Muscle of arm (tissue), 1 donor: ENCODE measurements at regions not wholly inside any gene's neighbourhood (a gene's known extent, or its start where the extent isn't known, plus 50 kb on each side); places are given as distances from the start of the nearest gene placed in this dataset.
A peak's percentile ranks its signal among the peaks of the same experiment; 100 is the strongest.
"Not testable (repeated sequence)": the region's sequence is repeated elsewhere in the genome, so short reads cannot be mapped to it uniquely, and the experiment has no call there.

ENCODE experiments used
- DNase-seq: peaks from one replicate; pipeline ENCODE4 v3.0.0-alpha.2; 2013

GRCh38 chr2:23021311-23022120, 363.5 kb upstream of the KLHL29 start:
- DNase-seq = no peak

DNA sequence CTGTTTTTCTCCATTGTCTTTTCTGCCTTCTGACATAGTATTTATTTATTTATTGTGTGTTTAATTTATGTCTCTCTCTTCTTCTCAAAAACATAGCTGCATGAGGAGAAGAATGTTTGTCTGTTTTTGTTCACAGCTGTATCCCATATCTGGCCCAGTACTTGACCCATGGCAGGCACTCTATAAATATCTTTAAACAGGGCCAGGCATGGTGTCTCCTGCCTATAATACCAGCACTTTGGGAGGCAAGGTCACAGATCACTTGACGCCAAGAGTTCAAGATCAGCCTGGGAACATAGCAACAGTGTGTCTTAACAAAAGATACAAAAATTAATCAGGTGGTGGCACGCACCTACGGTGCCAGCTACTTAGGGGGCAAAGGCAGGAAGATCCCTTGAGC, 361.3 kb upstream of the KLHL29 start:
- DNase-seq = no peak

DNA sequence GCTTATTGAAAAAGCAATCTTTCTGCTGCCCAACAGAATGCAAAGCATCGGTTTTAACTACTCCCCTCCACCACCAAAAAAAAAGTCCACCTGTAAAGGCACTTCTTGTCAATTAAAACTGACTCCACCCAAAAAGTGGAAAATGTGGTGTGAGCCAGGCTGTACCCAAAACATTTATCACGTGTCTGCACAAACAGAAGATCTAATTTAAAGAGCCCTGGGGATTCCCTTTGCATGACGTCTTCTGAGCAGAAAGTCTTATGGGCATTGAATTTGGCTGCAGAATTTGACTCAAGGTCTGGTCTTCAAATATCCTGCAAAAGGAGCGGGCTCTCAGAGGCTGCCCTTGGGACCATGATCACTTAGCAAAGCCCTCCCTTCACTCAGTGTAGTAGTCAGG, 358.3 kb upstream of the KLHL29 start:
- no peak for DNase-seq

DNA sequence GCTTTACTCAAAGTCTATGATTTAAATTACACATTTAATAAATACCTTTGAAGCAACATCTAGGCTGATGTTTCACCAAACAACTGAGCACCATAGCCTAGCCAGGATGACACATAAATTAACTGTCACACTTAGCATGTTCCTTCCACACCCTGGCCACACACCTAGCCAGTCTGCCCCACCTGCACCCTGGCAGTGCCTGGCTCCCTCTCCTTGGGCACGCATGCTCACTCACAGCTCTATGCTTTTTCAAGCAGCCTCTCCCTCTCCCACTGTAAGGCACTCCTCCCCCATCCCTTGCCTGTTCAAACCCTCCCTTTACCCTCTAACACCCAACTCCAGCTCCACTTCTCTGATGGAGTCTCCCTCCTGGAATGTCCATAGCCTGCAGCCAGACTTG, 357.6 kb upstream of the KLHL29 start:
- no peak for DNase-seq

DNA sequence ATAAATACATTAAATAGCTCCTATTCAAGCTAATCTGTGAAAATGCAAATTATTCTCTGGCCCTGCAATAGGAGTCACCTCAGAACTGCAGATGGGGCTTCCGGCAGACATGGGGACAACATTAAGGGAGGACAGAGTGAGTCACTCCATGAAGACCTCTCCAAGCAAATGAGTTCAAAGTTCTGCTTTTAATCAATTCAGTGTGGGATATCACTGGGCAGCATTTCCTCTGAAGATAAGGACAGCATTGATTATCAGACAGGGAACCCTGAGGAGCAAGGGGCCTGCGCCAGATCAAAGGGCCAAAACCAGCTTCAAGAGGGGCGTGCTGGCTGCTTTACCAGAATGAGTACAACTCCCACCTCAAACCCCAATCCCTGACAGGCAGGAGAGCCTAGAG, 356.9 kb upstream of the KLHL29 start:
- DNase-seq = no peak

GRCh38 chr2:23029111-23029510, 355.9 kb upstream of the KLHL29 start:
- DNase-seq = no peak

- DNase-seq = no peak
Measured at GRCh38 chr2:23029951-23030350, 355.0 kb upstream of the KLHL29 start.

DNA sequence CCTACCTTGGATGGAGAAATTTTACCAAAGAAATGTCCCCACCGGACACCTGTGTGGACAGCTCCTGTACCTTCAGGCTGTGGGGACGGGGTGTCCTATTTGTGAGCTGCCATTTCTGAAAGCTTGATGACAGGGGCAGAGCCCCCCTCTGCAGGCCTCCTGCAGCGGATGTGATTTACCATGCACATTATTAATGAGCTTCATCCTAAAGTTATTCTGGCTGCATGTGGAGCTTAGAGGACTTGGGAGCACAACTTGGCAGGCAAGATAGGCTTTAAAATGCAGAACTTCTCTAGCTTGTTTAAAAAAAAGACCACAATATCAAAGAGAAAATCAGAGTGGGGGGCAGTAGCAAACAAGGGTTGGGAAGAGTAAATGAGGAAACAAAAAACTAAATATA, 350.0 kb upstream of the KLHL29 start:
- DNase-seq = no peak

DNA sequence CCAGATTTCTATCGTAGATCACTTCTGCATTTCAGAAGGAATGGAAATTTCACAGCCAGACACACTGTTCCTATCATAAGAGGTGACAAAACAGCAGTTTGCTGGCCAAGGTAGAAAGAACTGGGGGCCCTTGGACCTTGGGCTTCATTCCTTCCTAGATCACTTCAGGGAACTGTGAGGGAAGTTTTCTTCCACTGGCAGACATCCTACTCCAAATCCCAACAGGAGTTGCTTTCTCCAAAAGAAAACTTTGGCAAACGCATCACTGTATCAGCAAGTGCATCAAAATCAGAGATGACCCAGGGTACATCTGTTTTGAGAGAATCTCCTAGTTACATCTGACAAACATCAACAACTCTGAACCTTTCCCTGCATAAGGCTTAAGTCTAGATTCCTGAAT, 348.4 kb upstream of the KLHL29 start:
- peak; percentile 83 for DNase-seq

DNA sequence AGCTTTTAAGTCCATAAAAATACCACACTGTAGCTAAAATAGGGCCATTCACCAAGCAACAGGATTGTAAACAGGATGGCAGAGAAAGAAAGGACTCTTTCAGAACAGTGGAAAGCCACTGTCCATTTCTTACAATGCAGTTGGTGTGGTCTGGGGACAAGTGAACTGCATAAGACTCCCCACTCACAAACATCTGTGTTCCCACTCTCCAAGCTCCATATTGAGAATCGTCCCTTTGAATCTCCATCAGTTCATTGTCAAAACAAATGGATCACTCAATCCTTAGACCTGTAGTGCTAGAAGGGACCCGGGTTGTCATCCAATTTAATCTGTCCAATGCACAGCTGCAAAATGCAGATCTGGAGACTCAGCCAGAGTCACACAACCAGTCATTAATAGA, 347.4 kb upstream of the KLHL29 start:
- DNase-seq = no peak

GRCh38 chr2:23041443-23041842, 343.5 kb upstream of the KLHL29 start:
- no peak for DNase-seq

- DNase-seq = peak; percentile 86
Measured at GRCh38 chr2:23042216-23042906, 342.6 kb upstream of the KLHL29 start.

DNA sequence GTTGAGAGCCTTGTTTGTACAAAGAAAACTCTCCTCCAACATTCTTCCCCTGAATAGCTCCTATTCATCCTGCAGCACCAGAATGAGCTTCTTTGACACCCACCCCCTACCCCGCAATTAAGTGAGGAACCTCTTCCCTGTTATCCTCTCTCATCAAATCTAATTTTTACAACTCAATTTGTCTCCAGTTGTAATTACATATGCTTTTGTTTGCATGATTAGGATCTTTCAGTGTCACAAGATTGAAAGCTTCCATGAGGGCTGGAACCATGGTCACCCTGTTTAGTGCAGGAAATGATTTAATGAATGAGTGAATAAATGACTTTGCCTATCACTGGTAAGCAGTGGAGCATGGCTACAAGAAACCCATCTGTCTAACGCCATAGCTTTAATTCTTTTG, 334.6 kb upstream of the KLHL29 start:
- no peak for DNase-seq

GRCh38 chr2:23053601-23054000, 331.4 kb upstream of the KLHL29 start:
- DNase-seq = no peak

GRCh38 chr2:23055251-23055650, 329.7 kb upstream of the KLHL29 start:
- DNase-seq = no peak

DNA sequence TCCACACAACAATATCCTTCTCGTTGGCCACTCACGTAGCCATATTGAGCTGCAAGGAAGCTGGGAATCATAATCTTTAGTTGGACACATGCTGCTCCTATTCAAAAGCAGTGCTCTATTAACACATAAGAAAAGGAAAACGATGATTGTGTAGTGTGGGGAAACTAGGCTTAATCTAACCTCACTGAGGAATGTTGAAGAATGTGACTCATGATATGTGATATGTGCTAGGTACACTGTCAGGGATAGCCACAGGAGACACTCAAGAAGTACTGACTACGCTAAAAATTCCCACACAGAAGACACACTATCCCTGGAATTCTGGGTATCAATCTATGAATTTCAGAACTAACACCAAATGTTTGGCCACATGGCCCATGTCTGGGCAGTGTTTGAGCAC, 328.1 kb upstream of the KLHL29 start:
- DNase-seq = not testable (repeated sequence)

- no peak for DNase-seq
Measured at GRCh38 chr2:23058435-23058834, 326.5 kb upstream of the KLHL29 start.

GRCh38 chr2:23065210-23065609, 319.8 kb upstream of the KLHL29 start:
- DNase-seq = no peak

DNA sequence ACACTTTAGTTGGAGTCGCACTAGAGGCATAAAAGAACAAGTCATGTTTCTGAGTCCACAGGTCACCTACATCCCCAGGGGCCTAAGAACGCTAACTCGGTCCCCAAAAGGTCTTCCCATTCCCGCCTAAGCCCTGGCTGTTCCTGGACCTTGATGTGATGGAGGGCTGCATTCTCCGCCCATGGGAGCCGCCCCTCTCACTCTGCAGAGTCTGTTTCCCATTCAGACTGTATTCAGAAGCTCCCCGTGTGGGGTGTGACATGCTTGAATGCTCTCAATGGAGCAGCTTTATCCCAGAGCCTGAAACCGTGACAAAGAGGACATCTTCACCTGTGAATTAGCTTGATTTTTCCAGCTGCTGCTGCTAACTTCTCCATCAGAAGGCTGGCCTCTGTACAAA, 319.0 kb upstream of the KLHL29 start:
- DNase-seq = no peak

GRCh38 chr2:23066686-23067085, 318.3 kb upstream of the KLHL29 start:
- no peak for DNase-seq

GRCh38 chr2:23069156-23069555, 315.8 kb upstream of the KLHL29 start:
- DNase-seq = no peak

DNA sequence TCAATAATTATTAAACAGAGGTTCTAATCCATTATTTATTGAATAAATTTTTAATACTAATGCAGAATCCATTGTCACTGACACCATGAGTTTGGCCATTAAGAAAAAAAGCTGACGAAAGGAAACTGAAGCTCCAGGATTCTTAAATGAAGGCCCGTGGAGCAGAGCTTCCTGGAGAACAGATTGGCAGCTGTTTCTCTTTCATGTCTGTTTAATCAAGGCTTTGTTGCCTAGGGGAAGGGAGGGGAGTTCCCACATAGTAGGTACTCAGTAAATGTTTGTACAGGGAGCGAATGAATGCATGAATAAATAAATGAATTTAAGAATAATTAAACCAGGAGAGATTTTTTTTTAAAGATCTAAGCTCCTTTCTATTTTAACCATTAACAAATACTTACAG, 315.1 kb upstream of the KLHL29 start:
- DNase-seq = no peak

DNA sequence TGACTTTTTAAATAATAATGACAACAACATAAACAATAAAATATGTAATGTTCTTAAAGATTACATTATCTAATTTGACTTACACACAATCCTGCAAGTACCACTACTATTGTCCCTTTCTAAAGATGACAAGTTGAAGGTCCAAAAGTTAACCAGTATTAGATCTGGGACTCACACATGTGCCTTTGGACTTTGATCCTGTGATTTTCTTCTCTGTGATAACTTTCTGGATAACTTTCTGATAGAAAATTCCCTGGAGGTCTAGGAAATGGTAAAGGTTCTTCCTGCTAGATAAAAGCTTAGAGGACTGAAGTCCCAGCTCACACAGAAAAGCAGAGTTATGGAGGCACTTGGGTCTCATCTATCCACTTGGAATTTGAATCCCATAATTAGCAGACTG, 311.9 kb upstream of the KLHL29 start:
- no peak for DNase-seq

- DNase-seq = no peak
Measured at GRCh38 chr2:23073671-23074070, 311.3 kb upstream of the KLHL29 start.
